ENCODE measurements at regions not wholly inside any gene's neighbourhood (a gene's known extent, or its start where the extent isn't known, plus 50 kb on each side); places are given as distances from the start of the nearest gene placed in this dataset.
"Not testable (repeated sequence)": the region's sequence is repeated elsewhere in the genome, so short reads cannot be mapped to it uniquely, and the experiment has no call there.

DNA sequence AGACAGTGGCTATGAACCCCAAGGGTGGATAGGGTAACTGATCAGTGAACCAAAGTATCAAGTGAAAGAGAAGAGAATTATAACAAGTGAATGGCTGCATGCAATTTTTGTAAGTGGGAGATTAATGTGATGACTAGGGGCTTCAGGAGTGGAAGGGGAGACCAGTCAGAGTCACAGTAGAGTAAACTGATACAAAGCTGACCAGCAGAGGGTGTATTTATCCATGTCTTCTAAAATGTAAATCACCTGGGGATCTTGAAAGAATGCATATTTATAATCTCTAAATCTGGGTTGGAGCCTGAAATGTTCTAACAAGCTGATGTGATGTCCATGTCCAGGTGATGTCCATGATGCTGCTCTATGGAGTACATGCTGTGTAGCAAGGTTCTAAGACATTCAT, 1351.3 kb upstream of the CHAC2 start:
- H3K27me3 ChIP-seq = no peaks in the 10 kb centered on the region
- H3K4me1 ChIP-seq (ENCODE audit: control insufficient read depth in 1 of 2, insufficient read depth in 1 of 2, low read depth in 1 of 2, low read length in 1 of 2) = no peaks in the 10 kb centered on the region
- TF ChIP-seq CTCF (IDR thresholded peaks at IDR 0.05) = no peak
- no peak overlapping the region for H3K4me3 ChIP-seq (ENCODE audit: low read depth in 1 of 2, low read length in 1 of 2)
- H3K27ac ChIP-seq = no peak overlapping the region
- H3K9me3 ChIP-seq = no peaks in the 10 kb centered on the region
- H3K36me3 ChIP-seq = no peaks in the 10 kb centered on the region

GRCh38 chr2:52414561-52415295, 1352.9 kb upstream of the CHAC2 start:
- Histone ChIP-seq H3K4me3 (ENCODE audit: low read depth in 1 of 2, low read length in 1 of 2) (no peak overlapping the region), H3K36me3 (no peaks in the 10 kb centered on the region), H3K4me1 (ENCODE audit: control insufficient read depth in 1 of 2, insufficient read depth in 1 of 2, low read depth in 1 of 2, low read length in 1 of 2) (no peaks in the 10 kb centered on the region), H3K27me3 (no peaks in the 10 kb centered on the region), H3K27ac (no peak overlapping the region), H3K9me3 (no peaks in the 10 kb centered on the region)
- no peak for TF ChIP-seq CTCF (IDR thresholded peaks at IDR 0.05)

DNA sequence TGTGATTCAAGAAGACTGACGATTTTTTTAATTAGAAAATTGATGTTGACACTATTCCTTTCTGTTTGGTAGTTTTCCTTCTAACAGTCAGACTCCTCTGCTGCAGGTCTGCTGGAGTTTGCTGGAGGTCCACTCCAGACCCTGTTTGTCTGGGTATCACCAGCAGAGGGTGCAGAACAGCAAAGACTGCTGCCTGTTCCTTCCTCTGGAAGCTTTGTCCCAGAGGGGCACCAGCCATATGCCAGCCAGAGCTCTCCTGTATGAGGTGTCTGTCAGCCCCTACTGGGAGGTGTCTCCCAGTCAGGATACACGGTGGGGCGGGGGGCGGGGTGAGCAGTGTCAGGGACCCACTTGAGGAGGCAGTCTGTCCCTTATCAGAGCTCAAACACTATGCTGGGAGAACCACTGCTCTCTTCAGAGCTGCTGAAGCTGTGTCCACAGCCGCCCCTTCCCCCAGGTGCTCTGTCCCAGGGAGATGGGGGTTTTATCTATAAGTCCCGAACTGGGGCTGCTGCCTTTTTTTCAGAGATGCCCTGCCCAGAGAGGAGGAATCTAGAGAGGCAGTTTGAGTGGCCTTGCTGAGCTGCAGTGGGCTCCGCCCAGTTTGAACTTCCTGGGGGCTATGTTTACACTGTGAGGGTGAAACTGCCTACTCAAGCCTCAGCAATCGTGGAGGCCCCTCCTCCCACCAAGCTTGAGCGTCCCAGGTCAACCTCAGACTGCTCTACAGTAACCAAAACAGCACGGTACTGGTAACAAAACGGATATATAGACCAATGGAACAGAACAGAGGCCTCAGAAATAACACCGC, 1358.1 kb upstream of the CHAC2 start:
- H3K9me3 ChIP-seq; H3K4me3 ChIP-seq (ENCODE audit: low read depth in 1 of 2, low read length in 1 of 2); H3K27me3 ChIP-seq; H3K27ac ChIP-seq; H3K4me1 ChIP-seq (ENCODE audit: control insufficient read depth in 1 of 2, insufficient read depth in 1 of 2, low read depth in 1 of 2, low read length in 1 of 2); H3K36me3 ChIP-seq: not testable (repeated sequence)

GRCh38 chr2:52405980-52406379, 1361.6 kb upstream of the CHAC2 start:
- no peaks in the 10 kb centered on the region for H3K36me3 ChIP-seq
- no peaks in the 10 kb centered on the region for H3K27me3 ChIP-seq
- H3K9me3 ChIP-seq = no peaks in the 10 kb centered on the region
- no peak for TF ChIP-seq CTCF (IDR thresholded peaks at IDR 0.05)
- no peak overlapping the region for H3K27ac ChIP-seq
- no peaks in the 10 kb centered on the region for H3K4me1 ChIP-seq (ENCODE audit: control insufficient read depth in 1 of 2, insufficient read depth in 1 of 2, low read depth in 1 of 2, low read length in 1 of 2)
- no peak overlapping the region for H3K4me3 ChIP-seq (ENCODE audit: low read depth in 1 of 2, low read length in 1 of 2)

DNA sequence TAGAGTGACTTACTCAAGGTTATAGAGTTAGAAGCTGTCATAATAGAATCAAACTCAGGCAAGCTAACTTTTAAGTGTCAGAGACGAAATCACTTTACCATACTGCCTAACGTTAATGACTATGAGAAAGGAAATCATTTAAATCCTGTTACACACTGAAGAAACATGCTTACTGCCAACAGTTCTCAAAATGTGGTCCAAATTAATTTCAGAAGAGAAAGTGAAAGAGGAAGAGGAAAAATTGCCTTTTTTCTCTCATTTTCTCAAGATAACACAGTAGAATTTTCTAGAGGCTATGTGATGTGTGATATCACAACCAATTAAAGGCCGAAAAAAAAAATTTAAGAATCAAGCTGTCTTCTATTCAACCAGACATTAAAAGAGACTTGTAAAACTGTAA, 1362.7 kb upstream of the CHAC2 start:
- Histone ChIP-seq H3K4me1 (ENCODE audit: control insufficient read depth in 1 of 2, insufficient read depth in 1 of 2, low read depth in 1 of 2, low read length in 1 of 2) (no peaks in the 10 kb centered on the region), H3K27me3 (no peaks in the 10 kb centered on the region), H3K4me3 (ENCODE audit: low read depth in 1 of 2, low read length in 1 of 2) (no peak overlapping the region), H3K36me3 (no peaks in the 10 kb centered on the region), H3K27ac (no peak overlapping the region), H3K9me3 (no peaks in the 10 kb centered on the region)
- no peak for TF ChIP-seq CTCF (IDR thresholded peaks at IDR 0.05)

DNA sequence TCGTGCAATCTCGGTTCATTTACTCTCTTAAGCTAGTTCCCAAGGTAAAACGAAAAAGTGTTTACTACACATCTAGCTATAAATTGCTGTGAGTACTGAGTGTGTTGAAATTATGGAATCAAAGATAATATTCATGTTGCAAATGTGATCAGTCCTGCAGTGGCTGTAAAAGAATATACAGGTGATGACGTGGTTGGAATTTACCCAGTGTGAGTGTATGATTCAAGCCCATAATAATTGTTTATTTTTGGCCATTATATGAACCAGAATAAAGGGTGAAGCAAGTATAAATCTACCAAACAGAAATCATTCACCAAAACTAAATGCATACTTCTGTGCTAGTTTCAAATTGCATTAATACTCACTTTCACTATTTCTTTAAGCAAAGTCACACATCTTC, 1363.6 kb upstream of the CHAC2 start:
- Histone ChIP-seq H3K36me3 (no peaks in the 10 kb centered on the region), H3K27me3 (no peaks in the 10 kb centered on the region), H3K27ac (no peak overlapping the region), H3K4me3 (ENCODE audit: low read depth in 1 of 2, low read length in 1 of 2) (no peak overlapping the region), H3K4me1 (ENCODE audit: control insufficient read depth in 1 of 2, insufficient read depth in 1 of 2, low read depth in 1 of 2, low read length in 1 of 2) (no peaks in the 10 kb centered on the region), H3K9me3 (no peaks in the 10 kb centered on the region)
- TF ChIP-seq CTCF (IDR thresholded peaks at IDR 0.05) = no peak
